Motor neuron (in vitro differentiated cells): ENCODE measurements at regions not wholly inside any gene's neighbourhood (a gene's known extent, or its start where the extent isn't known, plus 50 kb on each side); places are given as distances from the start of the nearest gene placed in this dataset.
"Not testable (repeated sequence)": the region's sequence is repeated elsewhere in the genome, so short reads cannot be mapped to it uniquely, and the experiment has no call there.

ENCODE experiments used
- ATAC-seq, 8 experiments: fragments of 200-7000 bp; cut with Tn5 transposase; replicated peaks in 6 of 8; 2 replicates each; pipeline ENCODE4 v1.8.0; 2021; ENCODE audit warnings: mild to moderate bottlenecking in 8 of 8, moderate library complexity in 8 of 8
- H3K27ac ChIP-seq, 2 donors: fragments of 250-450 bp; sonication (Bioruptor Pico); 2 replicates each; pipeline ENCODE4 v1.9.0; 2021; ENCODE audit warnings: antibody characterized with exemption in 2 of 2, mild to moderate bottlenecking in 2 of 2, moderate library complexity in 1 of 2
- H3K4me1 ChIP-seq, 2 donors: fragments of 250-450 bp; sonication (Bioruptor Pico); replicated peaks in 1 of 2; 2 replicates each; pipeline ENCODE4 v1.6.1; 2021; ENCODE audit warnings: antibody characterized with exemption in 2 of 2, mild to moderate bottlenecking in 2 of 2, moderate library complexity in 1 of 2
- H3K4me3 ChIP-seq, 5 donors: fragments of 250-450 bp; sonication (Bioruptor Pico); 2 replicates each; pipeline ENCODE4 v1.9.0; 2021; ENCODE audit warnings: antibody characterized with exemption in 5 of 5, mild to moderate bottlenecking in 5 of 5, moderate library complexity in 4 of 5
- WGBS, 10 experiments: fragments of 450-650 bp; shearing (Covaris generic); methylation state at CpG; one replicate each; pipeline ENCODE4 v1.0.0; 2022; 5-methylcytosine and 5-hydroxymethylcytosine counted together
- in situ Hi-C, 9 experiments: fragments of 400-800 bp; cut with MboI; loops; one replicate each; pipeline ENCODE4 v1.15.0; 2021; ENCODE audit warnings: low sequenced_read_pairs in 9 of 9, low pct_unique_long_range_greater_than_20kb in 2 of 9; ENCODE audit not compliant: unreplicated experiment in 9 of 9

- H3K4me1 ChIP-seq, result no peaks in the 10 kb centered on the region
- no peak overlapping the region for H3K4me3 ChIP-seq
- ATAC-seq, result peak in 1 of 8 experiments; percentile 46
- in situ Hi-C loops, result no loop called here
- H3K27ac ChIP-seq, result no peak overlapping the region
These were observed 270.6 kb upstream of the MMADHC start for GRCh38 chr2:149858216-149858615.

- in situ Hi-C loops, result no loop called here
- H3K4me1 ChIP-seq, result no peaks in the 10 kb centered on the region
- ATAC-seq, result peak in 1 of 8 experiments; percentile 19
- WGBS, 10 experiments, result 86 to 100% (median 100%) methylated on average over 1 of the region's 1 CpG; no CpG with 5 or more reads in 4 of the 10 experiments
- H3K4me3 ChIP-seq, result no peak overlapping the region
- no peak overlapping the region for H3K27ac ChIP-seq
These were observed 269.8 kb upstream of the MMADHC start for GRCh38 chr2:149857344-149857743.

GRCh38 chr2:149855859-149856258, 268.3 kb upstream of the MMADHC start:
- H3K27ac ChIP-seq, H3K4me3 ChIP-seq, H3K4me1 ChIP-seq, in situ Hi-C loops, ATAC-seq: not testable (repeated sequence)
- WGBS, 10 experiments, result no CpG with 5 or more reads among the region's 5 CpGs

- no peak overlapping the region for H3K4me3 ChIP-seq
- H3K4me1 ChIP-seq, result peaks cover 6 to 15% of the 10 kb centered on the region in 2 donors
- peak in 5 of 8 experiments; percentile 12 to 70 (median 32) for ATAC-seq
- in situ Hi-C loops, result no loop called here
- 0 to 100% (median 56%) methylated on average over 1 of the region's 1 CpG; no CpG with 5 or more reads in 1 of the 10 experiments for WGBS, 10 experiments
- H3K27ac ChIP-seq, result peak overlapping the region; percentile 29 to 57
These were observed 262.0 kb upstream of the MMADHC start for GRCh38 chr2:149849591-149849990.

GRCh38 chr2:149849136-149849535, 261.6 kb upstream of the MMADHC start:
- H3K4me1 ChIP-seq, result peaks cover 6 to 15% of the 10 kb centered on the region in 2 donors
- no peak overlapping the region for H3K4me3 ChIP-seq
- 33 to 86% (median 61%) methylated on average over 1 to 2 of the region's 2 CpGs for WGBS, 10 experiments
- ATAC-seq, result peak in 2 of 8 experiments; percentile 34 to 58
- in situ Hi-C loops, result no loop called here
- H3K27ac ChIP-seq, result peak overlapping the region in 1 of 2 donors; percentile 29

GRCh38 chr2:149841396-149841795, 253.8 kb upstream of the MMADHC start:
- in situ Hi-C loops, result no loop called here
- H3K27ac ChIP-seq, result no peak overlapping the region
- WGBS, 10 experiments, result 60 to 100% (median 88%) methylated on average over 1 of the region's 1 CpG; no CpG with 5 or more reads in 2 of the 10 experiments
- H3K4me1 ChIP-seq, result peaks cover 0 to 10% of the 10 kb centered on the region in 2 donors
- H3K4me3 ChIP-seq, result no peak overlapping the region
- no peak for ATAC-seq

GRCh38 chr2:149832324-149832723, 244.7 kb upstream of the MMADHC start:
- Histone ChIP-seq H3K27ac (no peak overlapping the region), H3K4me1 (no peaks in the 10 kb centered on the region), H3K4me3 (no peak overlapping the region)
- no peak for ATAC-seq
- in situ Hi-C loops, result no loop called here
- WGBS, 10 experiments, result 57 to 100% (median 100%) methylated on average over 1 to 2 of the region's 2 CpGs; no CpG with 5 or more reads in 1 of the 10 experiments

GRCh38 chr2:149828520-149829210, 241.1 kb upstream of the MMADHC start:
- peak in 2 of 8 experiments; percentile 62 to 69 for ATAC-seq
- H3K27ac ChIP-seq, result no peak overlapping the region
- no peaks in the 10 kb centered on the region for H3K4me1 ChIP-seq
- in situ Hi-C loops, result no loop called here
- 55 to 100% (median 75%) methylated on average over 1 to 2 of the region's 2 CpGs; no CpG with 5 or more reads in 2 of the 10 experiments for WGBS, 10 experiments
- no peak overlapping the region for H3K4me3 ChIP-seq

- H3K4me1 ChIP-seq, result no peaks in the 10 kb centered on the region
- no peak overlapping the region for H3K27ac ChIP-seq
- no peak overlapping the region for H3K4me3 ChIP-seq
- 80 to 100% (median 94%) methylated on average over 1 to 2 of the region's 2 CpGs; no CpG with 5 or more reads in 5 of the 10 experiments for WGBS, 10 experiments
- in situ Hi-C loops, result no loop called here
- no peak for ATAC-seq
These were observed 240.1 kb upstream of the MMADHC start for GRCh38 chr2:149827585-149828126.

GRCh38 chr2:149826471-149827125, 239.0 kb upstream of the MMADHC start:
- peak in 1 of 8 experiments; percentile 19 for ATAC-seq
- H3K4me3 ChIP-seq, result no peak overlapping the region
- WGBS, 10 experiments, result 60 to 100% (median 96%) methylated on average over 1 of the region's 1 CpG; no CpG with 5 or more reads in 2 of the 10 experiments
- H3K27ac ChIP-seq, result no peak overlapping the region
- no peaks in the 10 kb centered on the region for H3K4me1 ChIP-seq
- in situ Hi-C loops, result no loop called here

- 54 to 100% (median 84%) methylated on average over 1 to 4 of the region's 4 CpGs for WGBS, 10 experiments
- Histone ChIP-seq H3K27ac (no peak overlapping the region), H3K4me3 (no peak overlapping the region), H3K4me1 (no peaks in the 10 kb centered on the region)
- in situ Hi-C loops, result no loop called here
- ATAC-seq, result no peak
These were observed 237.9 kb upstream of the MMADHC start for GRCh38 chr2:149825473-149825872.

- in situ Hi-C loops, result loop anchor here in 1 of 9 experiments (25.0 kb wide), 1 partner anchor 663 kb away; the partner anchor contains the start of gene RND3
- no peak overlapping the region for H3K4me3 ChIP-seq
- no peak overlapping the region for H3K27ac ChIP-seq
- H3K4me1 ChIP-seq, result no peaks in the 10 kb centered on the region
- ATAC-seq, result no peak
These were observed 236.6 kb upstream of the MMADHC start for GRCh38 chr2:149824136-149824535.

GRCh38 chr2:149819356-149819957, 231.9 kb upstream of the MMADHC start:
- H3K4me1 ChIP-seq, result peaks cover 0 to 25% of the 10 kb centered on the region in 2 donors
- ATAC-seq, result no peak
- no peak overlapping the region for H3K27ac ChIP-seq
- in situ Hi-C loops, result loop anchor here in 1 of 9 experiments (25.0 kb wide), 1 partner anchor 668 kb away; the partner anchor contains the start of gene RND3
- H3K4me3 ChIP-seq, result no peak overlapping the region
- WGBS, 10 experiments, result 38 to 100% (median 70%) methylated on average over 1 to 3 of the region's 3 CpGs; no CpG with 5 or more reads in 1 of the 10 experiments
